GM12875 (cell line): ENCODE measurements at regions not wholly inside any gene's neighbourhood (a gene's known extent, or its start where the extent isn't known, plus 50 kb on each side); places are given as distances from the start of the nearest gene placed in this dataset.

Source experiments
- H3K4me3 ChIP-seq: one replicate; pipeline ENCODE4 v1.5.1; 2011; ENCODE audit warnings: low read depth, low read length, control low read depth
- TF ChIP-seq, protein P1 (sequence below): IDR thresholded peaks from 2 replicates; pipeline ENCODE4 v1.5.1; 2011; ENCODE audit warnings: low read depth, mild to moderate bottlenecking, control low read depth, inconsistent platforms, low read length, moderate library complexity, borderline replicate concordance; ENCODE audit not compliant: insufficient read depth

- TF ChIP-seq, protein P1, sequence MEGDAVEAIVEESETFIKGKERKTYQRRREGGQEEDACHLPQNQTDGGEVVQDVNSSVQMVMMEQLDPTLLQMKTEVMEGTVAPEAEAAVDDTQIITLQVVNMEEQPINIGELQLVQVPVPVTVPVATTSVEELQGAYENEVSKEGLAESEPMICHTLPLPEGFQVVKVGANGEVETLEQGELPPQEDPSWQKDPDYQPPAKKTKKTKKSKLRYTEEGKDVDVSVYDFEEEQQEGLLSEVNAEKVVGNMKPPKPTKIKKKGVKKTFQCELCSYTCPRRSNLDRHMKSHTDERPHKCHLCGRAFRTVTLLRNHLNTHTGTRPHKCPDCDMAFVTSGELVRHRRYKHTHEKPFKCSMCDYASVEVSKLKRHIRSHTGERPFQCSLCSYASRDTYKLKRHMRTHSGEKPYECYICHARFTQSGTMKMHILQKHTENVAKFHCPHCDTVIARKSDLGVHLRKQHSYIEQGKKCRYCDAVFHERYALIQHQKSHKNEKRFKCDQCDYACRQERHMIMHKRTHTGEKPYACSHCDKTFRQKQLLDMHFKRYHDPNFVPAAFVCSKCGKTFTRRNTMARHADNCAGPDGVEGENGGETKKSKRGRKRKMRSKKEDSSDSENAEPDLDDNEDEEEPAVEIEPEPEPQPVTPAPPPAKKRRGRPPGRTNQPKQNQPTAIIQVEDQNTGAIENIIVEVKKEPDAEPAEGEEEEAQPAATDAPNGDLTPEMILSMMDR, result no peak
Measured at GRCh38 chr4:166335256-166335938, 462.4 kb downstream of the TLL1 start.

GRCh38 chr4:166341992-166342391 lies 469.0 kb downstream of the TLL1 start:
- TF ChIP-seq, protein P1, result no peak
- H3K4me3 ChIP-seq, result no peak overlapping the region

More at GRCh38 chr4:166335256-166335938, 462.4 kb downstream of the TLL1 start:
- no peak overlapping the region for H3K4me3 ChIP-seq

DNA sequence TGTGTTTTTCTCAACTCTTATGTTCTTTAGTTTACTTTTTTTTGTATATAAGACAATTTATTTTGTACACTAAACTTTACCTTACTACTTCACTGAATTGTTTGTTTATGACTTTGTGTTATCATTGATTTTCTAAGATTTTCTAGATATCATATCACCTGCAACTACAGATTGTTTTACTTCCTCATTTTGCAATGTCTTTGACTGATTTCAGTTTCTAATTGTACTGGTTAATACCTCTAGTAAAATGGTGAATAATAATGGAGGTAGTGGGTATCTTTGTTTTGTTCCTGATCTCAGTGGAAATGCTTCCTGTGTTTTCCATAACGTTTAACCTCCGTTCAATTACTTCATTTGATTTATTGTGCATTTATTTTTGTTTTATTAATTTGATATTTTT lies 490.2 kb downstream of the TLL1 start:
- TF ChIP-seq, protein P1, result no peak

DNA sequence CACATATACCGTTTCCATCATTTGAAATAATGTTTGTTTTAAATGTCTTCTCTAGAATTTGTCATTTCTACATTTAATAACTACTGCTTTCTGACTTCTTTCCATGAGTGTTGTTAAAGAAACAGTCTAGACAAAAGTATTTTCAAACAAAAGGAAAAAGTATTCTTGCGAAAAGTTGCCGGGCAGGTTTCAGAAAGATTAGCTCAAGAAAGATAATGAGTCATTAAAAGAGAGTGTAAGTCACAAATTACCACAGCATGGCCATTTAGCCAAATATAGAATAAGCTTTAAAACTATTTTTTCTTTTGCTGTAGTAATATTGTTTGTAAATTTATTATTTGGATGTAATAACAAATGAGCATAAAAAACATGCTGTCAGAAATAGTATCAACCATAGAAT lies 493.0 kb downstream of the TLL1 start:
- TF ChIP-seq, protein P1, result no peak
- no peak overlapping the region for H3K4me3 ChIP-seq

More for the DNA sequence above, 490.2 kb downstream of the TLL1 start:
- no peak overlapping the region for H3K4me3 ChIP-seq

DNA sequence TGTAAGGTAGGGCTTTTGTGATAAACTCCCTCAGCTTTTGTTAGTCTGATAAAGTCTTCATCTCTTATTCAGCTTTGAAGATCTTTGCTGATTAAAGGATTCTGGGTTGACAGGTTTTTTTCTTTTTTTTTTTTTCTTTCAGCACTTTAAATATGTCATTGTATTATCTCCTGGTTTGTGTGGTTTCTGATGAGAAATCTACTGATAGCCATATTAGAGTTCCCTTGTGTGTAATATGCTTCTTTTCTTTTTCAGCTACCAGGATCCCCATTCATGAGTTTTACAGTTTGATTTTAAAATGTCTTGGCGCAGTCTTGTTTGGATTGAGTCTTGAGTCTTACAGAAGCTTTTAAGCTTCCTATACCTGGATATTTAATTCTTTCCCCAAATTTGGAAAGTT lies 504.5 kb downstream of the TLL1 start:
- TF ChIP-seq, protein P1, result no peak
- no peak overlapping the region for H3K4me3 ChIP-seq

DNA sequence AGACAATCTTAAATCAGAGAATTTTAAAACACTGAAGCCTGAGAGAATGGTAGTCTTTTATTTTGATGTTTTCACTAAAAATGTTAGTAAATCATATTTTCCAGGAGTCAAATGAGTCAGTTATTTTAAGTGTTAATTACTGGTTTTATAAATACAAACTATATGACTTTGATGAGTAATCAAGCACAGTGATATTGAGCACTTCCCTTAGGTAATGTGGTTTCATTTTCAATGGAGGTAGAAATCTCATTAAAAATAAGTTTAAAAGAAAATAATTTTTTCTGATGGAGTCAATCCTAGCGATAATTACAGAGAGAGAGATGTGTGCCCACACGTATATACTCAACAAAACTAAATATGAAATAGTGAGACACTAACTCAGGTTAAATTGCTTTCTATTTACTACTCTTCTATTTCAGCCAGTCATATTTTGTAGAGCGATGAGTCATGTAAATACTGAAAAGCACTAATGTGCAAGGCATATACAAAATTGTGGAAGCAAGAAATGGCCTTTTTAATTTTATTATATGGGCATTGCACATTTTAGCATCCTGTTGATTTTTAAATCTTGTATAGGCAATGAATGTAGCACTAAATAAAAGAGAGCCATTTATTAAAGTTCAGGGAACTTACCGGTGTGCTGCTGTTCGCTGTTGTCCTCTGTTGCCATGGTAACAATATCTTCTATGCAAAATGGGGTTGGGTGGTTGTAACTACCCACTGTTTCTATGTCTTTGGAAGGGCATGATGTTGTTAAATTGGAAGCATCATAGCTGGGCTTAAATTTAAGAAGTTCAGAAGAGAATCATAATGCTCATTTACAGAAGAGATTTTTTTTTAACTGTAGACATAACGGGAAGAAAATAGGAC lies 513.7 kb downstream of the TLL1 start:
- TF ChIP-seq, protein P1, result no peak
- H3K4me3 ChIP-seq, result no peak overlapping the region

GRCh38 chr4:166391501-166391900 lies 518.5 kb downstream of the TLL1 start:
- TF ChIP-seq, protein P1, result no peak

More at GRCh38 chr4:166391501-166391900, 518.5 kb downstream of the TLL1 start:
- no peak overlapping the region for H3K4me3 ChIP-seq
